ENCODE measurements at regions not wholly inside any gene's neighbourhood (a gene's known extent, or its start where the extent isn't known, plus 50 kb on each side); places are given as distances from the start of the nearest gene placed in this dataset.

DNA sequence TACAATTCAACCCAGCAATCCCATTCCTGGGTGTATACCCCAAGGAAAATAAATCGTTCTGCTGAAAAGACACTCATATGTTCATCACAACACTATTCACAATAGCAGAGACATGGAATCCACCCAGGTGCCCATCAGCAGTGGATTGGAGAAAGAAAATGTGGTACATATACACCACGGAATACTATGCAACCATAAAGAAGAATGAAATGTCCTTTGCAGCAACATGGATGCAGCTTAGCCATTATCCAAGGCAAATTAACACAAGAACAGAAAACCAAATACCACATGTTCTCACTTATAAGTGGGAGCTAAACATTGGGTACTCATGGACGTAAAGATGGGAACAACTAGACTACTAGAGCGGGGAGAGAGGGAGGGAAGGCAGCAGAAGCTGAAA, 207.8 kb downstream of the GATA3 start:
- DNase-seq = no peak
- Mint-ChIP-seq H3K27ac (no peak overlapping the region), H3K27me3 (no peaks in the 10 kb centered on the region), H3K4me1 (ENCODE audit: low read depth) (no peaks in the 10 kb centered on the region), H3K4me3 (no peak overlapping the region), H3K36me3 (ENCODE audit: low read depth) (no peaks in the 10 kb centered on the region), H3K9me3 (no peaks in the 10 kb centered on the region)
- TF ChIP-seq, protein P1, sequence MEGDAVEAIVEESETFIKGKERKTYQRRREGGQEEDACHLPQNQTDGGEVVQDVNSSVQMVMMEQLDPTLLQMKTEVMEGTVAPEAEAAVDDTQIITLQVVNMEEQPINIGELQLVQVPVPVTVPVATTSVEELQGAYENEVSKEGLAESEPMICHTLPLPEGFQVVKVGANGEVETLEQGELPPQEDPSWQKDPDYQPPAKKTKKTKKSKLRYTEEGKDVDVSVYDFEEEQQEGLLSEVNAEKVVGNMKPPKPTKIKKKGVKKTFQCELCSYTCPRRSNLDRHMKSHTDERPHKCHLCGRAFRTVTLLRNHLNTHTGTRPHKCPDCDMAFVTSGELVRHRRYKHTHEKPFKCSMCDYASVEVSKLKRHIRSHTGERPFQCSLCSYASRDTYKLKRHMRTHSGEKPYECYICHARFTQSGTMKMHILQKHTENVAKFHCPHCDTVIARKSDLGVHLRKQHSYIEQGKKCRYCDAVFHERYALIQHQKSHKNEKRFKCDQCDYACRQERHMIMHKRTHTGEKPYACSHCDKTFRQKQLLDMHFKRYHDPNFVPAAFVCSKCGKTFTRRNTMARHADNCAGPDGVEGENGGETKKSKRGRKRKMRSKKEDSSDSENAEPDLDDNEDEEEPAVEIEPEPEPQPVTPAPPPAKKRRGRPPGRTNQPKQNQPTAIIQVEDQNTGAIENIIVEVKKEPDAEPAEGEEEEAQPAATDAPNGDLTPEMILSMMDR (IDR thresholded peaks at IDR 0.05) = no peak
- ChIA-PET POLR2A (no interaction called here), CTCF (no interaction called here)
- intact Hi-C loops (cut with micrococcal nuclease) = no loop called here
- no peak for ATAC-seq

DNA sequence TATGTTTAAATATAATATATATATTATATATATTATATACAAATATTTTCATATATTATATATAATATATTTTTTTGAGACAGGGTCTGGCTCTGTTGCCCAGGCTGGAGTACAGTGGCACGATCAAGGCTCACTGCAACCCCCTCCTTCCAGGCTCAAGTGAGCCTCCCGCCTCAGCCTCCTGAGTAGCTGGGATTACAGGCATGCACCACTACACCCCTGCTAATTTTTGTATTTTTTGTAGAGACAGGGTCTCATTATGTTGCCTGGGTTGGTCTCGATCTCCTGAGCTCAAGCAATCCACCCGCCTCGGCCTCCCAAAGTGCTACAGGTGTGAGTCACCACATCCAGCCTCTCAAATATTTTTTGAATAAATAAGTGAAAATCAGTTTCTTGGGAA, 215.5 kb downstream of the GATA3 start:
- no peaks in the 10 kb centered on the region for H3K27me3 Mint-ChIP-seq
- TF ChIP-seq, protein P1 (IDR thresholded peaks at IDR 0.05) = no peak
- no peaks in the 10 kb centered on the region for H3K9me3 Mint-ChIP-seq
- intact Hi-C loops (cut with micrococcal nuclease) = no loop called here
- H3K4me3 Mint-ChIP-seq = no peak overlapping the region
- POLR2A ChIA-PET = no interaction called here
- DNase-seq (peak; percentile 17), ATAC-seq (peak; percentile 39)
- no peaks in the 10 kb centered on the region for H3K36me3 Mint-ChIP-seq (ENCODE audit: low read depth)
- H3K27ac Mint-ChIP-seq = no peak overlapping the region
- no peaks in the 10 kb centered on the region for H3K4me1 Mint-ChIP-seq (ENCODE audit: low read depth)
- CTCF ChIA-PET = no interaction called here

DNA sequence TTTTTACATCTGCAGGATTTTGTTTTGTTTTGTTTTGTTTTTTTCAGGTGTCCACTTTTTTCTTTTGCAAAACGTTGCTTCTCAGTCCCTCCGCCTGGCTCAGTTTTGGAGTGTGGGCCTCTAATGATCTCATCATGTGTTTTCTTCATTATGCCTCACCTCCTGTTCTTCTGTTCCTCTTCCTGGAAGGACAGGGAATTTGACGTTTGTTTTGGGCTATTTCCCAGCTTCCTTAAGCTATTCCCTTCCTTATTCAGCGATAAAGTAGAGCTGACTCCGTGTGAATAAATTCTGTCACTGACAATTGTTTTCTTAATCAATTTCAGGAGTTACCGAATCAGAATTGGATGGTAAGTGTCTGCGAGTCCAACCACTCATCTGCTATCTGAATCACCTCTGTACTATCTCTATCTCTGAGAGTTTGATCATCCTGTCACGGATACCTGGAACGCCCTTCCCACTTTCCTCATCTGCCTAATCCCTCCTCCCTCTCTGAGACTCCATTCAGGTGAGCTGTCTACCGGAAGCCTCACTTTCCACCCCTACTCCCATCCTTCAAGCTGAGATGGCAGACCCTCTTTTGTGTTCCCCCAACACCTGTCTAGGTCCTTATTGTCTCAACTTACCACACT, 218.4 kb downstream of the GATA3 start:
- CTCF ChIA-PET = no interaction called here
- ATAC-seq (no peak), DNase-seq (no peak)
- H3K27me3 Mint-ChIP-seq = no peaks in the 10 kb centered on the region
- H3K4me1 Mint-ChIP-seq (ENCODE audit: low read depth) = no peaks in the 10 kb centered on the region
- intact Hi-C loops (cut with micrococcal nuclease) = no loop called here
- POLR2A ChIA-PET = no interaction called here
- TF ChIP-seq, protein P1 (IDR thresholded peaks at IDR 0.05) = no peak
- H3K36me3 Mint-ChIP-seq (ENCODE audit: low read depth) = no peaks in the 10 kb centered on the region
- H3K27ac Mint-ChIP-seq = no peak overlapping the region
- H3K4me3 Mint-ChIP-seq = no peak overlapping the region
- no peaks in the 10 kb centered on the region for H3K9me3 Mint-ChIP-seq

DNA sequence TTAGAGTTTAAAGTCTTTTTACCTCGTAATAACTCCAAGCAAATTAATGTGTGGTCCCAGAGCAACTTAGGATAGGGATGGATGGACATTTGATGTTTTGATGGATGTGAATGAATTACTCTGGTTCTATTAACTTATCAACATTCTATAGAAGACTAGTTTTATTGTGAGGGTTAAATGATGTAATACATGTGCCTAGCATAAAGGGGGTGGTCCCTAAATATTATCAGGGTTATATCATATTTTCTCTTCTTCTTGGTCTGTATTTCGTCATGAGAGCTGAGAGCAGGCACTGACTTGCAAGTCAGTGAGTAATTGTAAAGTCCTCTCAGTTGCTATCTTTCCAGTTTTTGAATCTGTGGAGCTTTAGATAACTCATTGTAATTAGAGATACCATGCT, 219.3 kb downstream of the GATA3 start:
- DNase-seq (no peak), ATAC-seq (no peak)
- no peaks in the 10 kb centered on the region for H3K9me3 Mint-ChIP-seq
- ChIA-PET CTCF (no interaction called here), POLR2A (no interaction called here)
- H3K4me3 Mint-ChIP-seq = no peak overlapping the region
- intact Hi-C loops (cut with micrococcal nuclease) = no loop called here
- TF ChIP-seq, protein P1 (IDR thresholded peaks at IDR 0.05) = no peak
- H3K27me3 Mint-ChIP-seq = no peaks in the 10 kb centered on the region
- H3K36me3 Mint-ChIP-seq (ENCODE audit: low read depth) = no peaks in the 10 kb centered on the region
- no peak overlapping the region for H3K27ac Mint-ChIP-seq
- H3K4me1 Mint-ChIP-seq (ENCODE audit: low read depth) = peaks cover 2% of the 10 kb centered on the region

DNA sequence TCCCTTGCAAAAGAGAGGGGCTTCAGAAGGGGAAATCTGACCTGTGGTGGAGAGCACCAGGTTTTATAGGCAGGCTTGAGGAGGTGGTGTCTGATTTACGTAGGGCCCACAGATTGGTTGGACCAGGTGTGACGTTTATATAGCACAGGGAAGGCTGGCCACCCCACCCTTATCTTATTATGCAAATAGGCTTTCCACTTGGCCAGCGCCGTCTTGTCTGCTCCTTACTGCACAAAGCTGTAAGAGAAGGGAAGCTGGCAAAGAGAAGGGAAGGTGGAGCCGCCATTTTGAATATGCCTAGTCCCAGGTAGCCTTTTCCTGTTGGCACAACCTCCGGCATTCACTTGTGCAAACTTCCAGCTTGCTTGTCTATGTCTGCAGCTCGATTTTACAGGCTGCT, 221.4 kb downstream of the GATA3 start:
- Mint-ChIP-seq H3K9me3 (no peaks in the 10 kb centered on the region), H3K27ac (no peak overlapping the region), H3K4me1 (ENCODE audit: low read depth) (peaks cover 2% of the 10 kb centered on the region), H3K36me3 (ENCODE audit: low read depth) (no peaks in the 10 kb centered on the region), H3K27me3 (no peaks in the 10 kb centered on the region), H3K4me3 (no peak overlapping the region)
- ATAC-seq (no peak), DNase-seq (no peak)
- POLR2A ChIA-PET = no interaction called here
- CTCF ChIA-PET = interaction anchor here (1.3 to 1.5 kb wide), 2 partner anchors 10 to 16 kb away, joined by 3 read pairs; no protein-coding TSS in a partner anchor
- intact Hi-C loops (cut with micrococcal nuclease) = no loop called here
- TF ChIP-seq, protein P1 (IDR thresholded peaks at IDR 0.05) = no peak

Measured in activated CD8-positive, alpha-beta T cell treated with anti-CD3 and anti-CD28 coated beads for 36 hours (primary cell).